ENCODE measurements at regions not wholly inside any gene's neighbourhood (a gene's known extent, or its start where the extent isn't known, plus 50 kb on each side); places are given as distances from the start of the nearest gene placed in this dataset.
A peak's percentile ranks its signal among the peaks of the same experiment; 100 is the strongest.

DNA sequence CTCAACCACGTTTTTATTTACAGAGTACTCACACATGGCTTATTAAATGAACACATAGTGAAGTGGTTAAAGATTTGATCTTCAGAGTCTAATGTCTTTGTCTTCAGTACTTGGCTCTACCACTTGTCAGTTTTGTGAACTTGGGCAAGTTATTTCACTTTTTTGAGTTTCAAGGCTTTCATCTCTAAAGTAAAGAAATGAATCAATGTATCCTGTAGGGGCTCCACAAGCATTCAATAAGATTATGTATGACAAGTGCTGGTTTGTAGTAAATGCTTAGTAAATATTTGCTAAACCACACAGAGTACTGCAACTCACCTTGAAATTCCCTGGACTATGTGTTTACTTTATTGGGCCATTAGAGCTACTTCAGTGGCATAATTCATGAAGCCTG, 446.0 kb upstream of the GOT2 start (continued):
- TF ChIP-seq RERE (CRISPR knock-in tag; IDR thresholded peaks at IDR 0.05; ENCODE audit: low read depth) (peak; percentile 94), ZNF883 (CRISPR knock-in tag; IDR thresholded peaks at IDR 0.05; ENCODE audit: not compliant biosample characterization) (no peak), SOX5 (CRISPR knock-in tag; IDR thresholded peaks at IDR 0.05; ENCODE audit: borderline replicate concordance) (peak; percentile 45; the same call in 1 of the 2 replicates), HES4 (CRISPR knock-in tag; IDR thresholded peaks at IDR 0.05; ENCODE audit: borderline replicate concordance) (no peak), ARNT2 (CRISPR knock-in tag; IDR thresholded peaks at IDR 0.05; ENCODE audit: low read depth) (no peak), ZC3H13 (CRISPR knock-in tag; IDR thresholded peaks at IDR 0.05) (no peak), ZNF234 (CRISPR knock-in tag; conservative IDR thresholded peaks at IDR 0.05) (no peak), FOXP4 (CRISPR knock-in tag; IDR thresholded peaks at IDR 0.05) (peak; percentile 64), CREM (IDR thresholded peaks at IDR 0.05) (peak; percentile 31; the same call in 1 of the 2 replicates), CREM (CRISPR knock-in tag; IDR thresholded peaks at IDR 0.05) (no peak), POGZ (CRISPR knock-in tag; IDR thresholded peaks at IDR 0.05) (no peak), GLMP (CRISPR knock-in tag; IDR thresholded peaks at IDR 0.05; ENCODE audit: borderline replicate concordance) (no peak), YEATS2 (CRISPR knock-in tag; IDR thresholded peaks at IDR 0.05; ENCODE audit: borderline replicate concordance) (no peak), ZNF556 (CRISPR knock-in tag; IDR thresholded peaks at IDR 0.05; ENCODE audit: borderline replicate concordance) (no peak), TCF7 (IDR thresholded peaks at IDR 0.05; ENCODE audit: low read depth) (peak; percentile 70; the same call in 1 of the 2 replicates)
- TF ChIP-seq, protein P1, sequence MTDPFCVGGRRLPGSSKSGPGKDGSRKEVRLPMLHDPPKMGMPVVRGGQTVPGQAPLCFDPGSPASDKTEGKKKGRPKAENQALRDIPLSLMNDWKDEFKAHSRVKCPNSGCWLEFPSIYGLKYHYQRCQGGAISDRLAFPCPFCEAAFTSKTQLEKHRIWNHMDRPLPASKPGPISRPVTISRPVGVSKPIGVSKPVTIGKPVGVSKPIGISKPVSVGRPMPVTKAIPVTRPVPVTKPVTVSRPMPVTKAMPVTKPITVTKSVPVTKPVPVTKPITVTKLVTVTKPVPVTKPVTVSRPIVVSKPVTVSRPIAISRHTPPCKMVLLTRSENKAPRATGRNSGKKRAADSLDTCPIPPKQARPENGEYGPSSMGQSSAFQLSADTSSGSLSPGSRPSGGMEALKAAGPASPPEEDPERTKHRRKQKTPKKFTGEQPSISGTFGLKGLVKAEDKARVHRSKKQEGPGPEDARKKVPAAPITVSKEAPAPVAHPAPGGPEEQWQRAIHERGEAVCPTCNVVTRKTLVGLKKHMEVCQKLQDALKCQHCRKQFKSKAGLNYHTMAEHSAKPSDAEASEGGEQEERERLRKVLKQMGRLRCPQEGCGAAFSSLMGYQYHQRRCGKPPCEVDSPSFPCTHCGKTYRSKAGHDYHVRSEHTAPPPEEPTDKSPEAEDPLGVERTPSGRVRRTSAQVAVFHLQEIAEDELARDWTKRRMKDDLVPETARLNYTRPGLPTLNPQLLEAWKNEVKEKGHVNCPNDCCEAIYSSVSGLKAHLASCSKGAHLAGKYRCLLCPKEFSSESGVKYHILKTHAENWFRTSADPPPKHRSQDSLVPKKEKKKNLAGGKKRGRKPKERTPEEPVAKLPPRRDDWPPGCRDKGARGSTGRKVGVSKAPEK (CRISPR knock-in tag; IDR thresholded peaks at IDR 0.05; ENCODE audit: borderline replicate concordance): no peak
- TF ChIP-seq, protein P2, sequence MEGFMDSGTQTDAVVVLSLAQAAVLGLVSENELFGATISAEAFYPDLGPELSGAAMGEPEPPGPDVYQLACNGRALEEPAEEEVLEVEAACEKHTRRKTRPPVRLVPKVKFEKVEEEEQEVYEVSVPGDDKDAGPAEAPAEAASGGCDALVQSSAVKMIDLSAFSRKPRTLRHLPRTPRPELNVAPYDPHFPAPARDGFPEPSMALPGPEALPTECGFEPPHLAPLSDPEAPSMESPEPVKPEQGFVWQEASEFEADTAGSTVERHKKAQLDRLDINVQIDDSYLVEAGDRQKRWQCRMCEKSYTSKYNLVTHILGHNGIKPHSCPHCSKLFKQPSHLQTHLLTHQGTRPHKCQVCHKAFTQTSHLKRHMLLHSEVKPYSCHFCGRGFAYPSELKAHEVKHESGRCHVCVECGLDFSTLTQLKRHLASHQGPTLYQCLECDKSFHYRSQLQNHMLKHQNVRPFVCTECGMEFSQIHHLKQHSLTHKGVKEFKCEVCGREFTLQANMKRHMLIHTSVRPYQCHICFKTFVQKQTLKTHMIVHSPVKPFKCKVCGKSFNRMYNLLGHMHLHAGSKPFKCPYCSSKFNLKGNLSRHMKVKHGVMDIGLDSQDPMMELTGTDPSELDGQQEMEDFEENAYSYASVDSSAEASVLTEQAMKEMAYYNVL (CRISPR knock-in tag; IDR thresholded peaks at IDR 0.05; ENCODE audit: borderline replicate concordance): no peak

All from HepG2 (cell line).